Hepatocyte (in vitro differentiated cells): ENCODE measurements at regions not wholly inside any gene's neighbourhood (a gene's known extent, or its start where the extent isn't known, plus 50 kb on each side); places are given as distances from the start of the nearest gene placed in this dataset.

ENCODE experiments used
- EZH2 ChIP-seq: fragments of 200-600 bp; sonication (generic); IDR thresholded peaks from 2 replicates; pipeline ENCODE4 v1.6.1; 2016; ENCODE audit warnings: antibody characterized with exemption, mild to moderate bottlenecking, borderline replicate concordance
- EZH2phosphoT487 ChIP-seq: fragments of 200-600 bp; sonication (generic); IDR thresholded peaks from one replicate; pipeline ENCODE4 v1.6.1; 2018; ENCODE audit warnings: antibody characterized with exemption, mild to moderate bottlenecking, low read depth, moderate library complexity; ENCODE audit not compliant: unreplicated experiment, severe bottlenecking
- TF ChIP-seq, protein P1 (sequence below): fragments of 200-600 bp; sonication (generic); IDR thresholded peaks from 2 replicates; pipeline ENCODE4 v1.5.1; 2016; ENCODE audit warnings: antibody characterized with exemption, mild to moderate bottlenecking; ENCODE audit not compliant: poor library complexity

DNA sequence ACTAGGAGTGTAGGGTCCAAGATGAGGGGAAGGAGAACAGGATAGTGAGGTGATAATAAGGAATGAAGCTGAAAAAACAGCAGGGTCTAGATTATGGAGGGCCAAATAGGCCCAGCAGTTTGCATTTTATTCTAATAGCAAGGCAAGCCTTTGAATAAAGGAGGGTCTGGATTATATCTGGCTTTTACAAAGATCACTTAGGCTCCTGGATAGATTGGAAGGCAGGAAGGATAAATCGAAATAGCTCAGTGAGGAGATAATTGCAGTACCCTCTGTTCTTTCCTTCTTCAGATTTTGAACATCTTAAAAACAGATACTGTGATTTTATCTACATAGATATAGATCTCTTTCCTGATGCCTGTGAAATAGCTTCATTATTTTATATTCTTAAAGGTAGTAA lies 53.8 kb upstream of the PTGFR start:
- TF ChIP-seq, protein P1, sequence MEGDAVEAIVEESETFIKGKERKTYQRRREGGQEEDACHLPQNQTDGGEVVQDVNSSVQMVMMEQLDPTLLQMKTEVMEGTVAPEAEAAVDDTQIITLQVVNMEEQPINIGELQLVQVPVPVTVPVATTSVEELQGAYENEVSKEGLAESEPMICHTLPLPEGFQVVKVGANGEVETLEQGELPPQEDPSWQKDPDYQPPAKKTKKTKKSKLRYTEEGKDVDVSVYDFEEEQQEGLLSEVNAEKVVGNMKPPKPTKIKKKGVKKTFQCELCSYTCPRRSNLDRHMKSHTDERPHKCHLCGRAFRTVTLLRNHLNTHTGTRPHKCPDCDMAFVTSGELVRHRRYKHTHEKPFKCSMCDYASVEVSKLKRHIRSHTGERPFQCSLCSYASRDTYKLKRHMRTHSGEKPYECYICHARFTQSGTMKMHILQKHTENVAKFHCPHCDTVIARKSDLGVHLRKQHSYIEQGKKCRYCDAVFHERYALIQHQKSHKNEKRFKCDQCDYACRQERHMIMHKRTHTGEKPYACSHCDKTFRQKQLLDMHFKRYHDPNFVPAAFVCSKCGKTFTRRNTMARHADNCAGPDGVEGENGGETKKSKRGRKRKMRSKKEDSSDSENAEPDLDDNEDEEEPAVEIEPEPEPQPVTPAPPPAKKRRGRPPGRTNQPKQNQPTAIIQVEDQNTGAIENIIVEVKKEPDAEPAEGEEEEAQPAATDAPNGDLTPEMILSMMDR = no peak
- TF ChIP-seq EZH2 = no peak
- TF ChIP-seq EZH2phosphoT487 = no peak
